Gastroesophageal sphincter (tissue), 3 donors: ENCODE measurements at regions not wholly inside any gene's neighbourhood (a gene's known extent, or its start where the extent isn't known, plus 50 kb on each side); places are given as distances from the start of the nearest gene placed in this dataset.

ENCODE experiments used
- CTCF ChIP-seq, 4 experiments: fragments of 200-600 bp in 2 of 4; fragments of 450-650 bp in 2 of 4; sonication (generic) in 1 of 4; IDR thresholded peaks; one replicate each; pipeline ENCODE4 v1.5.1; 2017 to 2019; ENCODE audit warnings: antibody characterized with exemption in 4 of 4, mild to moderate bottlenecking in 2 of 4, moderate library complexity in 2 of 4
- EP300 ChIP-seq: sonication (generic); formaldehyde crosslinking; IDR thresholded peaks from one replicate; pipeline ENCODE4 v1.6.1; 2017; ENCODE audit warnings: antibody characterized with exemption, mild to moderate bottlenecking
- POLR2A ChIP-seq, 2 donors: fragments of 450-650 bp; IDR thresholded peaks; one replicate each; pipeline ENCODE4 v1.6.1; 2017; ENCODE audit warnings: antibody characterized with exemption in 2 of 2, mild to moderate bottlenecking in 2 of 2, moderate library complexity in 1 of 2
- POLR2AphosphoS5 ChIP-seq: sonication (generic); formaldehyde crosslinking; IDR thresholded peaks from one replicate; pipeline ENCODE4 v1.6.1; 2017; ENCODE audit warnings: antibody characterized with exemption

DNA sequence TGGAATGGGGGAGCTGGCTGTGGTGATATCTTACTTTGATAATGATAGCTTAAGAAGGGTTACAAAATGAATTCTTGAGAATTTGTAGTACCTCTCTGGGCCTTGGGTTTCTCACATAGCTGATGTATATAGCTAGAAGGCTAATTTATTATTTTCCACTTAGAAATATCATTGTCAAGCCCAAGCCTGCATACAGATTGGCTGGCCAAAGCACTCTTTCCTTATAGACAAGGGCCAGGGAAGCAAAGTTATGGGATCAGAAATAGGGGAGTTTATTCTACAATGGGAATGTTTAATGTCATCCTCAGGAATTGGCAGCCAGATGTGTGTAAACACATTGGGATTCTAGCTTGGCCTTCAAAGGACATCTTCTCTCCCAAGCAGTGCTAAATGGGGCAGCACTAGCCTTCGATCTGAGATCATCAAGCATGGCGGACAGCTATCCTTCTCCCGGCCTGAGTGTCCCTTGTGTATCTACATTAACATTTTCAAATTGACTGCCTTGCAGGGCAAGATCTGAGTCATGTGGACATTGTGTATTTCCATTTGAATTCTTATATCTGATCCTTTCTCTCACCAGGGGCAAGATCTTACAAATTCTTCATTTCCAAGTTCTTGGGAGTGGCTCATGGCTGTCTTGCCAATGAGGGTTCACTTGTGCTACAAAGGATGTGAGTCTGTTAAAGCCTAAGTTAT is 457.2 kb downstream of the ARHGEF28 start:
- no peak for TF ChIP-seq POLR2AphosphoS5
- no peak for TF ChIP-seq CTCF (IDR thresholded peaks at IDR 0.05)
- TF ChIP-seq POLR2A (IDR thresholded peaks at IDR 0.05), result no peak
- no peak for TF ChIP-seq EP300
